Caco-2 (cell line): ENCODE measurements at regions not wholly inside any gene's neighbourhood (a gene's known extent, or its start where the extent isn't known, plus 50 kb on each side); places are given as distances from the start of the nearest gene placed in this dataset.

Experiments used
- BruUV-seq: library from RNA; stranded (reverse); fragments of 400-500 nt; replicated peaks from 2 replicates; lab custom pipeline; 2021; lab: Mats Ljungman, UMichigan
- CTCF ChIA-PET: fragments of 300-600 bp; sonication (Branson Sonifier 250); formaldehyde crosslinking; loops from one replicate; lab custom pipeline; 2022; ENCODE audit warnings: antibody characterized with exemption; lab: Charles Lee
- POLR2A ChIA-PET: fragments of 300-600 bp; sonication (Branson Sonifier 250); formaldehyde crosslinking; loops from one replicate; lab custom pipeline; 2022; ENCODE audit warnings: antibody characterized with exemption; lab: Charles Lee
- DNase-seq, 2 experiments: peaks; one replicate each; pipeline versions ENCODE4 v3.0.0 to v3.0.0-alpha.2; 2020 to 2022
- H3K27me3 ChIP-seq: replicated peaks from 2 replicates; pipeline ENCODE4 v1.6.0; 2011; ENCODE audit warnings: low read length; ENCODE audit not compliant: control insufficient read depth, insufficient read depth
- H3K36me3 ChIP-seq: 2 replicates; pipeline ENCODE4 v1.5.1; 2011; ENCODE audit warnings: low read length; ENCODE audit not compliant: control insufficient read depth, insufficient read depth
- H3K4me1 ChIP-seq: fragments of 250-450 bp; sonication (Bioruptor Pico); 2 replicates; pipeline ENCODE4 v1.5.1; 2020; ENCODE audit warnings: mild to moderate bottlenecking
- H3K4me3 ChIP-seq: 2 replicates; pipeline ENCODE4 v1.5.1; 2011; ENCODE audit warnings: low read depth, mild to moderate bottlenecking, control low read depth, low read length
- H3K9me3 ChIP-seq: fragments of 250-450 bp; sonication (Bioruptor Pico); 2 replicates; pipeline ENCODE4 v1.5.1; 2020; ENCODE audit warnings: mild to moderate bottlenecking, moderate library complexity
- H3K27ac Mint-ChIP-seq: one replicate; pipeline ENCODE4 v1.8.0; 2022; ENCODE audit warnings: mixed read lengths; ENCODE audit not compliant: unreplicated experiment
- H3K27me3 Mint-ChIP-seq: one replicate; pipeline ENCODE4 v1.8.0; 2022; ENCODE audit warnings: mixed read lengths; ENCODE audit not compliant: insufficient read depth, unreplicated experiment
- H3K36me3 Mint-ChIP-seq: one replicate; pipeline ENCODE4 v1.8.0; 2022; ENCODE audit warnings: mild to moderate bottlenecking, mixed read lengths; ENCODE audit not compliant: insufficient read depth, unreplicated experiment
- H3K4me1 Mint-ChIP-seq: one replicate; pipeline ENCODE4 v1.8.0; 2022; ENCODE audit warnings: low read depth, mixed read lengths; ENCODE audit not compliant: unreplicated experiment
- H3K4me3 Mint-ChIP-seq: one replicate; pipeline ENCODE4 v1.8.0; 2022; ENCODE audit warnings: mild to moderate bottlenecking, moderate library complexity, mixed read lengths; ENCODE audit not compliant: unreplicated experiment
- H3K9me3 Mint-ChIP-seq: one replicate; pipeline ENCODE4 v1.8.0; 2022; ENCODE audit warnings: mixed read lengths; ENCODE audit not compliant: unreplicated experiment
- CTCF ChIP-seq, 2 experiments: fragments of 200-600 bp in 1 of 2; IDR thresholded peaks; 1 replicate in 1 of 2; 2 replicates in 1 of 2; pipeline versions ENCODE4 v1.5.1 to v1.8.0; 2011 to 2022; ENCODE audit warnings: antibody characterized with exemption in 1 of 2, control low read depth in 1 of 2, inconsistent platforms in 1 of 2, low read depth in 1 of 2, low read length in 1 of 2, mild to moderate bottlenecking in 1 of 2, moderate library complexity in 1 of 2; ENCODE audit not compliant: insufficient read depth in 1 of 2, severe bottlenecking in 1 of 2, unreplicated experiment in 1 of 2
- intact Hi-C: fragments of 100-400 bp; cut with micrococcal nuclease; formaldehyde crosslinking; loops from one replicate; pipeline ENCODE4 v1.10.0; 2022; ENCODE audit not compliant: unreplicated experiment

GRCh38 chr16:77657016-77657415 is 65.3 kb upstream of the NUDT7 start:
- Histone ChIP-seq H3K27me3 (no peaks in the 10 kb centered on the region), H3K36me3 (no peaks in the 10 kb centered on the region), H3K4me1 (no peaks in the 10 kb centered on the region), H3K9me3 (no peaks in the 10 kb centered on the region), H3K4me3 (no peak overlapping the region)
- Mint-ChIP-seq H3K4me1 (peaks cover 6% of the 10 kb centered on the region), H3K27me3 (peaks cover 25% of the 10 kb centered on the region), H3K4me3 (no peak overlapping the region), H3K9me3 (no peaks in the 10 kb centered on the region), H3K27ac (no peak overlapping the region), H3K36me3 (no peaks in the 10 kb centered on the region)
- intact Hi-C loops = no loop called here
- peak; percentile 42 to 58 for DNase-seq
- POLR2A ChIA-PET = no interaction called here
- CTCF ChIA-PET = no interaction called here
- BruUV-seq = no TSS peak
- TF ChIP-seq CTCF (IDR thresholded peaks at IDR 0.05; ENCODE audit: insufficient read depth in 1 of 2, low read depth in 1 of 2, low read length in 1 of 2, severe bottlenecking in 1 of 2, unreplicated experiment in 1 of 2) = no peak

GRCh38 chr16:77660311-77660710 is 62.0 kb upstream of the NUDT7 start:
- H3K4me3 Mint-ChIP-seq = no peak overlapping the region
- no peaks in the 10 kb centered on the region for H3K9me3 Mint-ChIP-seq
- intact Hi-C loops = loop anchor here (1.0 to 5.0 kb wide), 3 partner anchors 61 to 424 kb away; no protein-coding TSS in a partner anchor
- H3K4me1 Mint-ChIP-seq = peaks cover 6% of the 10 kb centered on the region
- peak; percentile 68 to 85 for TF ChIP-seq CTCF (IDR thresholded peaks at IDR 0.05; ENCODE audit: insufficient read depth in 1 of 2, low read depth in 1 of 2, low read length in 1 of 2, severe bottlenecking in 1 of 2, unreplicated experiment in 1 of 2)
- H3K36me3 Mint-ChIP-seq = peaks cover 5% of the 10 kb centered on the region
- H3K27me3 Mint-ChIP-seq = peaks cover 17% of the 10 kb centered on the region
- no TSS peak for BruUV-seq
- Histone ChIP-seq H3K36me3 (no peaks in the 10 kb centered on the region), H3K4me3 (no peak overlapping the region), H3K27me3 (no peaks in the 10 kb centered on the region), H3K4me1 (no peaks in the 10 kb centered on the region), H3K9me3 (no peaks in the 10 kb centered on the region)
- ChIA-PET CTCF (interaction anchor here (0.6 to 0.8 kb wide), 2 partner anchors 20 to 427 kb away, joined by 3 read pairs; no protein-coding TSS in a partner anchor), POLR2A (no interaction called here)
- peak in 1 of 2 experiments; percentile 38 for DNase-seq
- no peak overlapping the region for H3K27ac Mint-ChIP-seq

- Mint-ChIP-seq H3K36me3 (peaks cover 5% of the 10 kb centered on the region), H3K27me3 (peaks cover 20% of the 10 kb centered on the region), H3K9me3 (no peaks in the 10 kb centered on the region), H3K4me3 (no peak overlapping the region), H3K27ac (no peak overlapping the region), H3K4me1 (peaks cover 6% of the 10 kb centered on the region)
- no peaks in the 10 kb centered on the region for H3K9me3 ChIP-seq
- H3K4me3 ChIP-seq = no peak overlapping the region
- intact Hi-C loops = loop anchor here (5.0 kb wide), 1 partner anchor 80 kb away; no protein-coding TSS in a partner anchor
- TF ChIP-seq CTCF (IDR thresholded peaks at IDR 0.05; ENCODE audit: insufficient read depth in 1 of 2, low read depth in 1 of 2, low read length in 1 of 2, severe bottlenecking in 1 of 2, unreplicated experiment in 1 of 2) = no peak
- no TSS peak for BruUV-seq
- no peaks in the 10 kb centered on the region for H3K27me3 ChIP-seq
- POLR2A ChIA-PET = no interaction called here
- H3K36me3 ChIP-seq = no peaks in the 10 kb centered on the region
- no peaks in the 10 kb centered on the region for H3K4me1 ChIP-seq
- CTCF ChIA-PET = no interaction called here
- no peak for DNase-seq
These were observed 60.1 kb upstream of the NUDT7 start for GRCh38 chr16:77662246-77662645.
